ENCODE measurements at regions not wholly inside any gene's neighbourhood (a gene's known extent, or its start where the extent isn't known, plus 50 kb on each side); places are given as distances from the start of the nearest gene placed in this dataset.
A peak's percentile ranks its signal among the peaks of the same experiment; 100 is the strongest.
"Not testable (repeated sequence)": the region's sequence is repeated elsewhere in the genome, so short reads cannot be mapped to it uniquely, and the experiment has no call there.

GRCh38 chr1:193411714-193412113, 225.3 kb upstream of the B3GALT2 start:
- no peak for DNase-seq

- no peak for DNase-seq
Observed at GRCh38 chr1:193411215-193411614, 224.8 kb upstream of the B3GALT2 start.

DNA sequence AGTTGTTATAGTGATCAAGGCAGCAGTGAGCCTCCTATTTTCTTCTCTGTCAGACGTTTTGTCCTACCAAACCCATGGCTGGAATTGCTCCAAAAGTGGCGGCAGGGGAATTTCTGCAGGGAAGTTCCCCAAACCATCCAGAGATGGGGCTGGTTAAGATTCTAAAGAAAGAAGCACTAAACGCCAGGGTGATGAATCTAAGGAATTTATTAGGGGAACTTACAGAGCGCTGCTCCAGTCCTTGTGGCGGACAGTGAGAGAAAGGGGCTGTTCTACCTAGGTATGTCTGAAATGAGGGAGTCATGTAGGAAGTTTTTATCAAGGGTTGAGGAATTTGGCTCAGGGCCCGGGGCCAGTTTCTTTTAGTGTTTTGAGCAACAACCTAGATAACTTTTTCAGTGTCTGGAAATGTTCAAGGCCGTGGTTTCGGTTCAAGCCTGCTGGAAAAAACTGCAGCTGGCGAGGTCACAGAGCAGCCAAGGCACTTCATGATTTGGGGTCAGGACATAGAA, 222.4 kb upstream of the B3GALT2 start:
- DNase-seq, result peak; percentile 95

- DNase-seq, result peak; percentile 66
Observed at GRCh38 chr1:193406901-193407300, 220.5 kb upstream of the B3GALT2 start.

DNA sequence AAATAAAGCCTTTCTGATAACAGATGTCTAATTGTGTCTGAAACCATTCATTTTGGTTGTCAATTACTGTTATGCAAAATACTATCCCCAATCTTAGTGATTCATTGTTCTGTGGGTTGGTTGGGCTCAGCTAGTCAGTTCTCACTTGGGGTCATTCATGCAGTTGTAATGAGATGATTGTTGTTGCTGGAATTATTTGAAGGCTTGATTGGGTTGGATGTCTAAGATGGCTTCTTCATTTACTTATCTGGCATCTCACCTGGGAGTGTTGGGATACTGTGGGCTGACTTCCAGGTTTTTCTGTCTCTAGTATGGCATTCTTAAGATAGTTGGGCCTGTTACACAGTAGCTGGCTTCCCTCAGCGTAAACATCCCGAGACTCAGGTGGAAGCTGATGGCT, 217.8 kb upstream of the B3GALT2 start:
- no peak for DNase-seq

- DNase-seq, result no peak
Observed at GRCh38 chr1:193402977-193403376, 216.6 kb upstream of the B3GALT2 start.

DNA sequence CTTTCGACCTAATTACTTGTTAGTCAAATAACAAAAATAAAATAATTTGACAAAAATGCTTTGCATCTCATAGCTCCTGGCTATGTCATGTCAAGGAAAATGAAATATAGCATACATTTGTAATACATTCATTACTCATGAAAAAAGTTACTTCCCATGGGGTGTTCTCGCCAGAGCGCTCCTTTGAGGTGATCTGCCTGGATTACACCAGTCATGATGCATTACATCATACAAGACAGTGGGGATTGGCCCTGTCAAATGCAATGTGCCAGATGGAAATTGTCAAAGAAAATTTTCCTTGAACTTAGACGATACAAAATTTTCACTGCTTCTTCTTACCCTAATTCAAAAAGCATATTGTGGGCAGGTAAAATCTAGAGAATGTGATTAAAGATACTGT, 215.6 kb upstream of the B3GALT2 start:
- DNase-seq, result no peak

DNA sequence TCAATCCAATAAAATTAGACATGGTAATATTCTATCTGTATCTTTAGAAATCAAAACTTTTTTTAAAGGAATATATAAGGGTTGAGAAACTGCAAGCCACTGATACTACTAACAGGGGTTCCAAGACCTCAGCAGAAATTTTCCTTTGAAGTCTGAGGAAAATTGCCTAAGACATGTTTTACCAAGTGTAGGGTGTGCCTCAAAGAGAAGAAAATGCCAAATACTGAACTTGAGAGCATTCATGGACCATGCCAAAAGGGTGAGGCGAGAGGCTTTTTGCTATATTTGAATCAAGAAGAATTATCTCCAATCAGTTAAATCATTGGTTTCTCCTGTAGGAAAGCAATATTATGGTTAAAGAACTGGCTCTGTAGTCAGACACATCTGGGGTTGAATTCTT, 207.9 kb upstream of the B3GALT2 start:
- no peak for DNase-seq

DNA sequence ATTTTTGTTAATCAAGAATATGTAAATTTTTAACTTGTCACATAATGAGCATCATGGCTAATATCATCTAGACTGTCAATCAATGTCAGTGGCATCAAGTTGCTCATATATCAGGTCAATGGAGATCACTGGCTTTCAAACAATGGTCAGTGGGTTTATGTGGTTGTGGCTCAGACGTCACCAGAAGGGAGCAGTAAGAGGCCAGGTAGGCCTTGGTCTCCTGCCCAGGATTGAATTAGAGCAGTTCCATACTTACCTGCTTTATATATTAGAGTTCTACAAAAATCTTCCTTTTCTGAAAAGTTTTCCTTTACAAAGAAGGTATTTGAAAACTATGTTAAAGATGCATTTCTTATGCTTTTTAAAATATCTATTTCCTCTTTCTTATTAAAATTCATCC, 206.3 kb upstream of the B3GALT2 start:
- no peak for DNase-seq

DNA sequence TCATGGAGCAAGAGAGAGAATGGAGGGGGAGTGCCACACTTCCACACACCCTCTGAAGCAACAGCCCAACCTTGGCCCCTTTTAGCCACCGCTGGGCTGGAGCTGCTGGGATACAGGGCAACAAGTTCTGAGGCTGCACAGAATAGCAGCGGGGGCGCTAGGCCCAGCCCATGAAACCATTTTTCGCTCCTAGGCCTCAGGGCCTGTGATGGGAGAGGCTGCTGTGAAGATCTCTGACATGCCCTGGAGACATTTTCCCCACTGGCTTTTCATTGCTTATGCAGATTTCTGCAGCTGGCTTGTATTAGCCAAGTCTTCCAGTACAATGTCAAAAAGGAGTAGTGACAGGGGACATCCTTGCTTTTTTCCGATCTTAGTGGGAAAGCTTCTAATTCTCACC, 202.3 kb upstream of the B3GALT2 start:
- no peak for DNase-seq

- no peak for DNase-seq
Observed at GRCh38 chr1:193388165-193388564, 201.8 kb upstream of the B3GALT2 start.

GRCh38 chr1:193387406-193387805, 201.0 kb upstream of the B3GALT2 start:
- DNase-seq, result no peak

GRCh38 chr1:193378451-193378850, 192.0 kb upstream of the B3GALT2 start:
- not testable (repeated sequence) for DNase-seq

DNA sequence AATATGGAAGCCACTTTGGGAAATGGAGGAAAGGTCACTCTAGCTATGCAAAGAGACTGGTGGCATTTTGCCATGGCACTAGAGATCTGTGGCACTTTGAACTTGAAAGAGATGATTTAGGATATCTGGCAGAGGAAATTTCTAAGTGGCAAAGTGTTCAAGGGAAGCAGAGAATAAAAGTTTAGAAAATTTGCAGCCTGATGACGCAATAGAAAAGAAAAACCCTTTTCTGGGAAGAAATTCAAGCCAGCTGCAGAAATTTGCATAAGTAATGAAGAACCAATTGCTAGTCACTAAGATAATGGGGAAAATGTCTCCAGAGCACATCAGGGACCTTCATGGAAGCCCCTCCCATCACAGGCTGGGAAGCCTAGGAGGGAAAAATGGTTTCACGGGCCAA, 191.1 kb upstream of the B3GALT2 start:
- no peak for DNase-seq

- no peak for DNase-seq
Observed at GRCh38 chr1:193372553-193372952, 186.1 kb upstream of the B3GALT2 start.

DNA sequence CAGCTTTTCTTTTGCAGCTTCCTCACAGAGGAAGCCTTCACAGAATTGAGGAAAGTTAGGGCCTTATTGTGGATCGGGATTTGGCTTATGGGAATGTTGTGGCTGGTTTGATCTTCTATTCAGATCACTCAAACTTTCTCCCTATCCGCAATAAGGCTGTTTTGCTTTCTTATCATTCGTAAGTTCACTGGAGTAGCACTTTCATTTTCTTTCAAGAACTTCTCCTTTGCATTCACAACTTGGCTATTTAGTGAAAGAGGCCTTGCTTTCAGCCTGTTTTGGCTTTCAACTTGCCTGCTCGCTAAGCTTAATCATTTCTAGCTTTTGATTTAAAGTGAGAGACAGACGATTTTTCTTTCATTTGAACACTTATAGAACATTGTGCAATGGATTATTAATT, 181.9 kb upstream of the B3GALT2 start:
- DNase-seq, result no peak

- DNase-seq, result no peak
Observed at GRCh38 chr1:193367863-193368262, 181.4 kb upstream of the B3GALT2 start.

DNA sequence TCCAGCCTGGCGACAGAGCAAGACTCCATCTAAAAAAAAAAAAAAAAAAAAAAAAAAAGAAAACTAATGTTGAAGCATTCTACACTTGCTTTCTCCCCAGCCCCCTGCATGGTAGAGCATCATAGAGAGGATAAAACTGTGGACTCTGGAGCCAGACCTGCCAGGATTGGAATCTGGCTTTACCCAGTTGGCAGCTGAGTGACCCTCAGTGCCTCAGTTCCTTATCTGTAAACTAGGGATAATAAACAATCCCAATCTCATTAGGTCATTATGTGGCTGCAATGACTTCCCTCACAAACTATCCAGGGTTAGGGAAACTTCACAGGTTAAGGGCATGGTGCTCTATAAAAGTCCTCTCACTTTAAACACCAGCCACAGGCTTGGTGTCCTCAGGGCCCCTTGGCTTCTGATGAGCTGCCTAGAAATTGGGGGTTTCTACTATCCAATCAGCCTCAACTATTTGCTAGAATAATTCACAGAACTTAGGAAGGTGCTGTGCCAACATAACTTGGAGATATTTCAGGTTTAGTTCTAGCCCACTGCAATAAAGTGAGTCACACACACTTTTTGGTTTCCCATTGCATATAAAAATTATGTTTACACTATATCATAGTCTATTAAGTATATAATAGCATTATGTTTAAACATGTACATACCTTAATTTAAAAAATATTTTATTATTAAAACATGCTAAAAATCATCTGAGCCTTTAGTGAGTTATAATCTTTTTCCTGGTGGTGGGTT, 180.5 kb upstream of the B3GALT2 start:
- no peak for DNase-seq

- no peak for DNase-seq
Observed at GRCh38 chr1:193365966-193366365, 179.6 kb upstream of the B3GALT2 start.

- no peak for DNase-seq
Observed at GRCh38 chr1:193359631-193360030, 173.2 kb upstream of the B3GALT2 start.

DNA sequence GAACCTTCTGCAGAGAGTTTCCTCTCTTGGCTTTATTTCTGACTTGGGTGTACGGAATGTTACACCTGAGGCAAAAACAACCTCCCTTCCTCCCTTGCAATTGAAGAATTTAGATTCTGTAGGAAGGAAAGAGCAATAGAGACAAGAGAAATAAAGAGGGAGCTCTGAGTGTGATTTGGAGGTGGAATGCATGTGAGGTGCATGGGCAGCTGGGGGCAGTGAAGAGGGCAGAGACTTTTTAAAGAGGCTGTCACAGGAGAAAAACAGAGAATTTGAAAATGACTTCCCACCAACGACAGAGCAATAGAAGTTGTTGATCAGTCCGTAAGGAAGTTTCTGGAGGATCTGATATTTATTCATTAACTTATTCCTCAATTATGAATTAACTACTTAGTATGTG, 172.0 kb upstream of the B3GALT2 start:
- no peak for DNase-seq

DNA sequence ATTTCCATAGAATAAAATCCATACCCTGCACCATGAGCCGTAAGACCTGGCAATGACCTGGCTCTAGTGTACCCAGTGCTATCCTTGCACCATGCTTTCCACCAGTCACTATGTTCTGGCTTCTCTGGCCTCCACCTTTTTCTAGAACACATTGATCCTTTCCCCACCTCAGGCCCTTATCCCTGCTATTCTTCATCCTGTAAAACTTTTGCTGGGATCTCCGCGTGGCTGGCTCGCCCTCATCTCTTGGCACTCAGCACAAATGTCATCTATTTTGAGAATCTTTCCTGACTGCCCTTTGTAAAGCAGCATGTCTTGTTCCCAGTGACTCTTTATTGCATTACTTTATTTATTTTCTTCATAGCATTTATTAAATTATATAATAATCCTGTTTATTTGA, 169.8 kb upstream of the B3GALT2 start:
- no peak for DNase-seq

DNA sequence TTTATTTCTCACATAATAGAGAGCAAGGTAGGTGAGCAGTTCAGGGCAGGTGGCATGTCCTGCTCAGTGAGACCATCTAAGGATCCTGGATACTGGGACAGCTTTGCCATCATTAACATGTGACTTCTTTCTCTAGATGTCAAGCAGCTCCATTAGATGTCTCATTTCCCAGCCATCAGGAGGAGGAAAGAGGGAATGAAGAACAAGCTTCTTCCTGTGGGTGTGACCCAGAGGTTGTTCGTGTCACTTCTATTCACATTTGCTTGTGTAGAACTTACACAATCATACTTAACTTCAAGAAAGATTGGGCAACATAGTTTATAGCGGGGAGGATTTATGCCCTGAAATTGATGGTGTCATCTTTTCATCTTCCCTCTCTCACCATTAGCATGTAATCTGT, 169.2 kb upstream of the B3GALT2 start:
- DNase-seq, result no peak

DNA sequence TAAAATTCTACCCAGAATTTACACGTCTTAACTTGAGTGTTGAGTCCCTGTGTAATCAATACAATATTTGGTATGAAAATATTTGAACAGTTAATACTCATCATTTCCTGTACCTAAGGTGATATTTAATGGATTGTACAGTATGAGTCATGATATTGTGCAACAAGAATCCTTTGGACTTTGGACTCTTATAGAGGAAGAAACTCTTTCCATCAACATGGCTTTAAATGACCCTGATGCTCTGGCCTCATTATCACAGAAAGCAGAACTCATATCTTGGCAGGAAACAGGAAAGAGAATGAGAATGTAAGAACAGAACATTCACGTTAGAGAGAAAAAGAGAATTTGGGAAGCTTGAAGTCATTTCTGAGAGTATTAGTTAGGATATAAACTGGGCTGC, 168.8 kb upstream of the B3GALT2 start:
- peak; percentile 25 for DNase-seq

Measured in fibroblast of skin of right biceps (primary cell).